ENCODE measurements at regions not wholly inside any gene's neighbourhood (a gene's known extent, or its start where the extent isn't known, plus 50 kb on each side); places are given as distances from the start of the nearest gene placed in this dataset.

DNA sequence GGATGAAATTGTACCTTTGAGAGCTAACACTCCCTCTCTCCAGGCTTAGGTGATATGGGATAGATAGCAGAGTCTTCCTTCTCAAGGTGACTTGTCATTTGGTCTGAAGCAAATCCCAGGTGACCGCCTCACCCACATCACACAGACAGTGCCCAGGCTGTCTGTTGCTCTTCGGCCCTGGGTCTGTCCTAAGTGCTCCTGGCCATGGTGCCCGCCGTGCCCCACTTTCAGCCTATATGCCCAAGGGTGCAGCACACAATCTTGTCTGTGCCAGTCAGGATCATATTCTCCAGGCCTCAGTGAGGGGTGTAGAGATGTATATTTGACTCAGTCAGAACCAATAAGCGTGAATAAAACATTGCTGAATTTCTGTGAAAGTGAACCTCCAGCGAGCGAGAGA, 326.8 kb downstream of the DYSF start:
- no peak for TF ChIP-seq NRF1 (IDR thresholded peaks at IDR 0.05; ENCODE audit: low read depth, low read length)
- TF ChIP-seq TCF12 (IDR thresholded peaks at IDR 0.05), result no peak
- TF ChIP-seq, protein P1, sequence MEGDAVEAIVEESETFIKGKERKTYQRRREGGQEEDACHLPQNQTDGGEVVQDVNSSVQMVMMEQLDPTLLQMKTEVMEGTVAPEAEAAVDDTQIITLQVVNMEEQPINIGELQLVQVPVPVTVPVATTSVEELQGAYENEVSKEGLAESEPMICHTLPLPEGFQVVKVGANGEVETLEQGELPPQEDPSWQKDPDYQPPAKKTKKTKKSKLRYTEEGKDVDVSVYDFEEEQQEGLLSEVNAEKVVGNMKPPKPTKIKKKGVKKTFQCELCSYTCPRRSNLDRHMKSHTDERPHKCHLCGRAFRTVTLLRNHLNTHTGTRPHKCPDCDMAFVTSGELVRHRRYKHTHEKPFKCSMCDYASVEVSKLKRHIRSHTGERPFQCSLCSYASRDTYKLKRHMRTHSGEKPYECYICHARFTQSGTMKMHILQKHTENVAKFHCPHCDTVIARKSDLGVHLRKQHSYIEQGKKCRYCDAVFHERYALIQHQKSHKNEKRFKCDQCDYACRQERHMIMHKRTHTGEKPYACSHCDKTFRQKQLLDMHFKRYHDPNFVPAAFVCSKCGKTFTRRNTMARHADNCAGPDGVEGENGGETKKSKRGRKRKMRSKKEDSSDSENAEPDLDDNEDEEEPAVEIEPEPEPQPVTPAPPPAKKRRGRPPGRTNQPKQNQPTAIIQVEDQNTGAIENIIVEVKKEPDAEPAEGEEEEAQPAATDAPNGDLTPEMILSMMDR (IDR thresholded peaks at IDR 0.05), result no peak
- no peak for TF ChIP-seq RFX5 (IDR thresholded peaks at IDR 0.05; ENCODE audit: low read length)
- no peak for TF ChIP-seq YY1 (IDR thresholded peaks at IDR 0.05; ENCODE audit: low read depth)
- TF ChIP-seq, protein P2, sequence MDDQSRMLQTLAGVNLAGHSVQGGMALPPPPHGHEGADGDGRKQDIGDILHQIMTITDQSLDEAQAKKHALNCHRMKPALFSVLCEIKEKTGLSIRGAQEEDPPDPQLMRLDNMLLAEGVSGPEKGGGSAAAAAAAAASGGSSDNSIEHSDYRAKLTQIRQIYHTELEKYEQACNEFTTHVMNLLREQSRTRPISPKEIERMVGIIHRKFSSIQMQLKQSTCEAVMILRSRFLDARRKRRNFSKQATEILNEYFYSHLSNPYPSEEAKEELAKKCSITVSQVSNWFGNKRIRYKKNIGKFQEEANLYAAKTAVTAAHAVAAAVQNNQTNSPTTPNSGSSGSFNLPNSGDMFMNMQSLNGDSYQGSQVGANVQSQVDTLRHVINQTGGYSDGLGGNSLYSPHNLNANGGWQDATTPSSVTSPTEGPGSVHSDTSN (IDR thresholded peaks at IDR 0.05), result no peak

Measured in SK-N-SH (cell line).